ENCODE measurements at regions not wholly inside any gene's neighbourhood (a gene's known extent, or its start where the extent isn't known, plus 50 kb on each side); places are given as distances from the start of the nearest gene placed in this dataset.

DNA sequence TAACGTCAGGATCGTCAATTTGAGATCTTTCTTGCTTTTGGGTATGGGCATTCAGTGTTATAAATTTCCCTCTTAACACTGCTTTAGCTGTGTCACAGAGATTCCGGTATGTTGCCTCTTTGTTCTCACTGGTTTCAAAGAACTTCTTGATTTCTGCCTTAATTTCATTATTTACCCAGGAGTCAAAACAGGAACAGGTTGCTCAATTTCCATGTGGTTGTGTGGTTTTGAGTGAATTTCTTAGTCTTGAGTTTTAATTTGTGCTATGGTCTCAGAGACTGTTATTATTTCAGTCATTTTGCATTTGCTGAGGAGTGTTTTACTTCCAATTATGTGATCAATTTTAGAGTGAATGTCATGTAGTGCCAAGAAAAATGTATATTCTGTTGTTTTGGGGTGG lies 153.1 kb downstream of the PCDH17 start:
- DNase-seq (ENCODE audit: low spot score) = no peak
- intact Hi-C loops (cut with DNase I) = no loop called here

DNA sequence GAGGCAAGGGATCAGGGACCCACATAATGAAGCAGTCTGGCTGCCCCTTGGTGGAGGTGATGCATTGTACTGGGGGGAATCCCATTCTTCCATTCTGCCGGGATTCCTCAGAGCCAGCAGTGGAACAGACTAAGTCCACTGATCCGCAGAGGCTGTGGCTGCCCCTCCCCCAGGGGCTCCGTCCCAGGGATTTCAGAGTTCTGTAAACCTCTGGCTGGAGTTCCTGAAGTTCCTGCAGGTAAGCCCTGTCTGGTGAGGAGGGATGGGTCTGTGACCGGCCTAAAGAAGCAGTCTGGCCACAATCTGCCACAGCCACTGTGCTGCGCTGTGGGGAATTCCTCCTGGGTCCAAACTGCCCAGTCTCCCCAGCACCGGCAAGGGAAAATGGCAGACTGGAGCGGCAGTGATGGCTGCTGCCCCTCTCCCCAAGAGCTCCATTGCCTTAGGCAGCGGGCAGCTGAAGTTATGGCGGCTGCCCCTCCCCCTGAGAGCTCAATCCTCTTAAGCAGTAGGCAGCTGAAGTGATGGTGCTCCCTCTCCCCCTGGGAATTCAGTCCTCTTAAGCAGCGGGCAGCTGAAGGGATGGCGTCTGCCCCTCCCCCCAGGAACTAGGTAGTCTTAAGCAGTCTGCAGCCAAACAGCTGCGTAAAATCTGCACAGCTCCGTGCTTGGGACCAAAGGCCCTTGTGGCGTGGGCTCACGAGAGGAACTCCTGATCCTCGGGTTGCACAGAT lies 155.7 kb downstream of the PCDH17 start:
- intact Hi-C loops (cut with DNase I) = no loop called here
- no peak for DNase-seq (ENCODE audit: low spot score)

DNA sequence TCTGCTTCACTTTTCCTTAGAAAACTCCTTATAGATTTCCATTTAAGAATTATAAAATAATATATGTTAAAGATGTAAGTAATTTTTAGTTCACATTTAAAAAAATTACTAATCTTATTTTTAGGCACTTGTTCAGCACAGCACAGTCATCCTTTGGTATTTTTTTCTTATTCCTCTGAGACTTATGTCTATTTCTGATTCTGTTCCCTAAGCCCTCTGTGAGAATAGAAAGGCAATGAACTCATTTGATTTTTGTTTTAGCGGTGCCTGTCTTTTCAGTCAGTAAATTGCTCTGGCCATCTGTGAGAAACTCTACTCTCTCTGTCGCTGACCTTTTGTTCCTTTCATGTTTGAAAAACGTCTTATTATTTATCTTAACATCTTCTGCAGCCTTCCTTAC lies 168.1 kb downstream of the PCDH17 start:
- intact Hi-C loops (cut with DNase I) = no loop called here
- no peak for DNase-seq (ENCODE audit: low spot score)

DNA sequence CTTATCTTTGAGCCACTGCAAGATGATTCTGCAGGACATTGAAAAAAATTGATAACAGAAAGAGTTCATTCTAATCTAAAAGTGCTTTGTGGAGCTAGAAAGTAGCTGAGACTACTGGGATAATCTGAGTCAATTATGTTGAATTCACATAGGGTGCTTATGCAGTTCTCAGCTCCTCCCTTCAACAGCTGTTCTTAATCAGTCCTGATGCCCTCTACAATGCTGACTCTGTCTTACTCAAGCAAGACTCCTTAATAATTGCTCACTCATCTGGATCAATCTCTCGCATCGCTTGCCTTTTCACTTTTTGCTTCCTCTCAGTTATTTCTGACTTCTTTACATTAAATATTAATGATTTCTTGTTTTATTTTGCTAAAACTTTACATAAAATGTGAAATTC lies 182.1 kb downstream of the PCDH17 start:
- intact Hi-C loops (cut with DNase I) = no loop called here
- DNase-seq (ENCODE audit: low spot score) = no peak

DNA sequence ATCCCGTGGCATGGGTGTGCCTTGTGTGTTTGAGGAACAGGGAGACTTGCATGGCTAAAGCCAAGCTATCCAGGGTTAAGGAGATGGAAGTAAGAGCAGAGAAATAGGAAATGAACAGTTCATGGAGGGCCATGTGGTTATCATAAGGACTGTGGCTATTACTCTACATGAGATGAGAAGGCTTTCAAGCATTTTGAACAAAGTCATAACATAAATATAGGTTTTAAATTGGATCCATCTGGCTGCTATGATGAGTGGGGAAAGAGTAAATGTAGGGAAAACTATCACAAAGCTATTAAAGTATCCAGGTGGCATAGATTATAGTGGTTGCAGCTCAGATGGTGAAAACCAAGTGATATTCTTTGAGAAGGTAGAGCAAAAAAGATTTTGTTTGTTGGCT lies 184.1 kb downstream of the PCDH17 start:
- no peak for DNase-seq (ENCODE audit: low spot score)
- intact Hi-C loops (cut with DNase I) = no loop called here

DNA sequence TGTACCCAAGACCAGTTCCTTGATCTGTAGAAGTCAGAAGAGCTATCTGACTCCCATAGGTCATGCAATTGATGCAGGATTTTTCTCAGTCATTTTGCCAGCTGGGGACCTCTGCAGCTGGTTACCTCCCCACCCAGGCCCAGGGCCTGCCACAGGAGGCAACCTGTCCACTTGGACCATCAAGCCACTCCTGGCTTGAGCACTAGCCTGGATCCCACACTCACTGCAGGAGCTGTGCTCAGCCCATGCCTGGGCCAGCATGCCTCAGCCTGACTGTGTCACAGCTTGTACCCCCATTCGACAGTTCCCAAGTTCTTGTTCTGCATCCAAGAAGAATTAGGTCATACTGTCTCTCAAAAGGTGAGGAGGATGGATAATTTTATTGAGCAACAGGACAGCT lies 189.4 kb downstream of the PCDH17 start:
- peak; percentile 43 for DNase-seq (ENCODE audit: low spot score)

DNA sequence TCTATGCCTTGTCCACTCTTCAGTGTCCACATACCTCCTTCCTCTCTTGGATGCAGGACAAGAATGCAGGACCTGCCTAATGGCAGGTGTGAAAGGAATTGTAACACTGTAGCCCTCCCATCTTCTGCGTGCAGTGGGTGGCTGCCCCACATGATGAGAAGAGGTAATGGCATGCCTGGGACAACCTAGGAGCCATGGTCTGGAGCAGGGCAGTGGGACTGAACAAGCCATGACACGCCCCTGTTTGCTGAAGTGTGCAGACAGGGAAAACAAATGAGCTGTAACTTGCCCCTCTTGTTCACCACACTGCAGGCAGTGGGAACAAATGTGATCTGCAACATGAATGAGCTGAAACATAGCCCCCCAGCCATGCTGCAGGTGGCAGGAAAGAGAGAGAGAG lies 192.2 kb downstream of the PCDH17 start:
- DNase-seq (ENCODE audit: low spot score) = no peak
- intact Hi-C loops (cut with DNase I) = no loop called here

More for the DNA sequence above, 189.4 kb downstream of the PCDH17 start:
- intact Hi-C loops (cut with DNase I) = no loop called here

DNA sequence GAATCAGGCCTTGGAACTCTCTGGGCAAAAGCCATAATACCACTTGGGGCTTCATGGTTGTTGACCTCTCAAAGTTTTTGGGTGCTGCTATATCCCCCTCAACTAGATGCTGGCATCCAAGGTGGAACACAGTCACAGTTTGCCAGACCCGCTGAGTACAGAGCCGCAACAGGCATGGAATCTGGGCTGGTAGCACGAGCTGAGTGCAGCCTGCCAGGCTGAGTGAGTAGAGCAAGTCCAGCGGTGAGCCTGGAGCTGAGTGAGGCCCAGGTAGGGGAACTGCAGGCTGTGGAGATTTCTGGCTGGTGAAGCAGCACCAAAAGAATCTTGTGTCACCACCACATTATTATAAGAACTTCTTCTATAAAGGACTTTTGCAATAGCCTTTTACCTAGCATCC lies 192.6 kb downstream of the PCDH17 start:
- DNase-seq (ENCODE audit: low spot score) = peak; percentile 68
- intact Hi-C loops (cut with DNase I) = no loop called here

DNA sequence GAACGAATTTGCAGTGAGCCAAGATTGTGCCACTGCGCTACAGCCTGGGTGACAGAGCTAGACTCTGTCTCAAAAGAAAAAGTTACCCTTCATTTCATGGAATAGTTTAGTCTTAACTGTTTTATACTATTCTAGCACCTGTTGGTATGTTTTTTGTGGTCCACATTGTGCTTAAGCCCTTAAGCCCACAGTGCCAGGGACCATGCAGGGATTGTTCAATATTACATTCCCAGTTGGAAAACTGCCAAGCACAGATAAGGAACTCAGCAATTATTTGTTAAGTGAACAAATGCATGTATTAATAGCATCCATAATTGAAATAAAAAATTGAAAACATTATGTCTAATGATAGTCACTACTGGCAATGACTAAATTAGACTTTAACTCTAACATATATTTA lies 193.5 kb downstream of the PCDH17 start:
- DNase-seq (ENCODE audit: low spot score) = no peak
- intact Hi-C loops (cut with DNase I) = no loop called here

DNA sequence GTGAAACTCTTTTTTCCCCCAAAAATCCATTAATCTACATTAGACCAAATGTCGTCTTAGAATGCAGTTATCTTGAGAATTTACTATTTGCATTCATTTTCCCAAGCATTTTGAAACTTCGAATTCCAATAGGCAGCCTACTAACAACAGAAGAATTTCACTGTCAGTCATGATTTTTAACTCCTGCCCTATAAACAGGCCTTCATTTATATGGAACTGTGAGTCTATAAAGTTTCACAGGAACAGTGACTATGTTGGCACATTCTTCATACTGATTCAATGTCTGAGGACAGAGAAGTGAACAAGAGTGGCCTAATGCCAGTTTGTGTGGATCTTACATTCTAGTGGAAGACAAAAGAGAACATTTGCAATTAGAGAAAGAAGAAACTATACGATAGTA lies 198.0 kb downstream of the PCDH17 start:
- no peak for DNase-seq (ENCODE audit: low spot score)
- intact Hi-C loops (cut with DNase I) = no loop called here

DNA sequence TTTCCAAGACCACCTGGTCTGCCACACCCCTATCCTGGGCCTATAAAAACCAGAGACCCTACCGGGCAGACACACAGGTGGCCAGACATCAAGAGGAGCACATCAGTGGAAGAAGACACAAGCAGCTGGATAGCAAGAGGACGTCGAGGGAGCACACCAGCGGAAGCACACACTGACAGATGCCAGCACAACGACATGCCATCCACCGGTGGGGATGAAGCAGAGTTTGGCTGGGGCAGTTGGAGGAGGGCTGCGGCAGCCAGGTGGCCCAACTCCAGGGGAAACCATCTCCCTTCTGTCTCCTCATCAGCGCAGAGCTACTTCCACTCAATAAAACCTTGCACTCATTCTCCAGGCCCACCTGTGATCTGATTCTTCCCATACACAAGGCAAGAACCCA lies 200.6 kb downstream of the PCDH17 start:
- intact Hi-C loops (cut with DNase I) = no loop called here
- no peak for DNase-seq (ENCODE audit: low spot score)

DNA sequence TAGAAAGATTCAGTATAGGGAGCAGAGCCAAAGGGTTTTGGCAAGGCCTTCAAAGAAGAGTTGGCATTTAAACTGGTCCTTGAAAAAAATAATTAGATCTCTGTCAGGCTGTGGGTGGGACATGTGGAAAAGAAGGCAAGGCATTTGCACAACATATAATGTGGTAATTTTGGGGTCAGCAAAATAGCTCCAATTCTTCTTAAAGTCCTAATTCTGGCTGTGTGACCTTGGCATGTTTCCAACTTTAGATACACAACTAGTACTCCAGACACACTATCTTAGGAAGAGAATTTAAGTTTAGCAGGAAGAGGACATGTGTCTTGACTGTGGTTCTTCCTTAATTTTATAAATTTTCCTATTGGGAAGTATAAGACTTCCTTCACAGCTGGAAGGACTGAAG lies 206.3 kb downstream of the PCDH17 start:
- intact Hi-C loops (cut with DNase I) = no loop called here
- no peak for DNase-seq (ENCODE audit: low spot score)

DNA sequence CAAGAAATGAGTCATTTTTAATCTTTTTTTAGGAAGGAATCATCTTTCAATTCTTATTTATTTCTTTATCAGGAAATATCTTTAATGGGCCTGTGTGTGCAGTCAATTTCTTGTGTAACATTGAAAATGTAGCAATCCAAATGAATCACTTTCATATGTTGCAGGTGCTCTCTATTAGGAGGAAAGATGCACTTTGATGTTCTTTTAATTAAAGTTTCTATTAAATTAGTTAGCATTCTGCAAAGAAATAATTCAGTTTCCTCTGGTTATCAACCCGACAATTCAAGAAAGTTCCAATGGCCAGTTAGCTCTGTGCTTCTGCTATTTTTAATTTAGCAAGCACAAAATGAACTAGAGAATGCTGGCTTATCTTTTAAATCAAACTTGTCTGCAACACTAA lies 212.0 kb downstream of the PCDH17 start:
- intact Hi-C loops (cut with DNase I) = no loop called here
- no peak for DNase-seq (ENCODE audit: low spot score)

DNA sequence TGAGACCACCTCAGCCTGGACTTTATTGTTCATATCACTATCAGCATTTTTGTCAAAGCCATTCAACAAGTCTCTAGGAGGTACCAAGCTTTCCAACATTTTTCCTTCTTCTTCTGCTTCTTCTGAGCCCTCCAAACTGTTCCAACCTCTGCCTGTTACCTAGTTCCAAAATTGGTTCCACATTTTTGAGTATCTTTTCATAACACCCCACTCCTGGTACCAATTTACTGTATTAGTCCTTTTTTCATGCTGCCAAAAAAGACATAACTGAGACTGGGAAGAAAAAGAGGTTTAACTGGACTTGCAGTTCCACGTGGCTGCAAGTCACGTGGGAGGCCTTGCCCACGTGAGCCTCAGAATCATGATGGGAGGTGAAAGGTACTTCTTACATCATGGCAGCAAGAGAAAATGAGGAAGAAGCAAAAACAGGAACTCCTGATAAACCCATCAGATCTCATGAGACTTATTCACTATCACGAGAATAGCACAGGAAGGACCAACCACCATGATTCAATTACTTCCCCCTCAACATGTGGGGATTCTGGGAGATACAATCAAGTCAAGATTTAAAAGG lies 215.1 kb downstream of the PCDH17 start:
- DNase-seq (ENCODE audit: low spot score) = no peak
- intact Hi-C loops (cut with DNase I) = no loop called here

DNA sequence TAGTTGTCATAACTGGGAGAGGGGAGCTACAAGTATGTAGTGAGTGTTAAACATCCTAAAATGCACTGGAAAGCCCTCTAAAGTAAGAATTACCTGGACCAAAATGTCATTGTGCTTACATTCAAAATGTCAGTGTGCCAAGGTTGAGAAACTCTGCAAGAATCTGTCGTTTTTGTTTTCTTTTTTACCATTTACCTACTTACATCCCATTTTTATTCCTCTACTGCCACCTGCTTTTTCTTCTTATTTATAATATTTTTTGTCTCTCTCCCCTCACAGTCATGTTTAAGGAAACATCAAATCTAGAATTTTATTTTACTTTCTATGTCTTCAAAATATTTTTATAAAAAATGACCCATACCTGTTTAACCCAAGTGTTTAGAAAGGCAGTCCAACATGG lies 226.4 kb downstream of the PCDH17 start:
- intact Hi-C loops (cut with DNase I) = loop anchor here (5.0 kb wide), 1 partner anchor 226 kb away; the partner anchor contains the start of gene PCDH17
- DNase-seq (ENCODE audit: low spot score) = no peak

DNA sequence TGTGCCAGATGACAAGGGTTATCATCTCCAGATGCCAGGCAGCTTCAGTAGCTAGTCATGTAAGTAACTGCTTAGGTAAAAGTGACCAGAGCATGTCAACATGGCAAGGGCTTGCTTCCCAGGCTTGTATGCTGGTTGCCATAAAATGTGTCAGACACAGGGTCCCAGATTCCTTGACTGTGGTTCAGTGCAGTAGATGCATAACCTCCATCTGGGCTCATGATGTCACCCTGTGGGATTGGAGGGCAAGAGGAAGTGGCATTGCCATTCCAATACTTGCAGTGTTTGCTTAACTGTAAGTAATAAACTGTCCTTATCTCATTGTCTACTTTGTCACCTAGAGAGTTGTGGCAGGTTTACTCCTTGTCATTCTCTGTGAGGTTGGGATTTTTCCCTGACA lies 226.8 kb downstream of the PCDH17 start:
- no peak for DNase-seq (ENCODE audit: low spot score)
- intact Hi-C loops (cut with DNase I) = loop anchor here (5.0 kb wide), 1 partner anchor 226 kb away; the partner anchor contains the start of gene PCDH17

DNA sequence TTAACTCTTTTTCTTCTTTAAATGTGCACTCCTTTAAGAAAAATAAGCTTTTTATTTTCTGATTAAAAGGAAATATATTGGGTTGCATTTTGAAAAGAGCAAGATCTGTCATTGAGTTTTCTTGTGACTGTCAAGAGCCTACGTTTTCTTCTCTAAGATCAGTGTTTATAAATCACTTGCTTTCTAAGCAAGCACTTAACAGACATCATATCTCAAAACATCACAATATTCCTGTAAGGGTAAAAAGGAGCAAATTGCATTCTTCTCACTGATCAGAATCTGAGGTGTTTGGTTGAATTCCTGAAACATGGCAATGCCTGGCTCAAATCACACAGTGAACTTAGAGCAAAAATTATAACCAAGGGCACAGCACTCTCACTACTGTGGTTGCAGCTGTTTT lies 231.3 kb downstream of the PCDH17 start:
- intact Hi-C loops (cut with DNase I) = no loop called here
- DNase-seq (ENCODE audit: low spot score) = no peak

DNA sequence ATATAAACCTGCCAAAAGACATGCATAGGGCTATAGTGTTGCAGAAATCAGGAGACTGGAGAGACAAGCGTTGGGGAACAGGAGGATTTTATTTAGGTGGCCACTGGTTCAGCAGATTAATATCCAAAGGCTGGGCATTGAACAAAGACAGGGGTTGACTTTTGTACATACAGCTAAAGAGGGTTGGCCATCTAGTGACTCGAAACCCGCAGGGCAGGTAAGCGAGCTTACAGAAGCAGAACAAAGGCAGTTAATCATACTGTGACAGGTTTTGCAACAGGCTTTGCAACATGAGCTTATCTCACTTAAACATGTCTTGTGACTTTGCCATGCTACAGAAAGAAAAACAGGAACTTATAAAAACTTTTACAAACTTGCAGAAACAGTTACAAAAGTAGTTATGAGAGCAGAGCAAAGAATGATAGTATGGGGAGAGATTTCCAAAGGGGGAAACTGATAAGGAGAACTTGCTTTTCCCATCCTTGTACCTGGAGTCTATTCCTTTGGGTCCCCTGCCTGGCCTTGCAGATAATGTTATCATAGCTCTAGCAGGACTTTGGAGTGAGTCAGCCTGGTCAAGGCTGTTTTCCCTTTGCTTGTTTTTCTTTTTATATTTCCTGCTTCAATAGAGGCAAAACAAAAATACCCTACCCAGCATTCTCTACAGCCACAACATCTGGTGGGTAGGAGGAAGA lies 234.2 kb downstream of the PCDH17 start:
- no peak for DNase-seq (ENCODE audit: low spot score)
- intact Hi-C loops (cut with DNase I) = no loop called here

DNA sequence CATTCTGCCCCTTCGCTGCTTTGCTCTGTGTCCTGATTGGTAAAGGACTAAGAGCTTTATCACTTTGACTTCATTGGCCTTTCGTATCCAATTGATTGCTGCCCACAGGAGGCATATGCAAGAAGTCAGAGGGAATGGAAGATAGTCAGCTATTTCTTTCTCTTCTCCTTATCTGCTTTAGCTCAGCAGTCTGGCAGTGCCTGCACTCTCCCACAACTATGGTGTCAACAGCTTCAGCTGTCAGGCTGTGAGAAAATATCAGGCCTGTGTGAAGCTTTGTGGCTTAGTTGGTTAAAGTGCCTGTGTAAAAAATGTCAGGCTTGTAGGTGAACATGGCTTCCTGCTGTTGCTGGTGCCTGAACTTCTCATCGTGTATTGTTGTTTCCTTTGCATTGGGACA lies 243.0 kb downstream of the PCDH17 start:
- intact Hi-C loops (cut with DNase I) = no loop called here
- no peak for DNase-seq (ENCODE audit: low spot score)

DNA sequence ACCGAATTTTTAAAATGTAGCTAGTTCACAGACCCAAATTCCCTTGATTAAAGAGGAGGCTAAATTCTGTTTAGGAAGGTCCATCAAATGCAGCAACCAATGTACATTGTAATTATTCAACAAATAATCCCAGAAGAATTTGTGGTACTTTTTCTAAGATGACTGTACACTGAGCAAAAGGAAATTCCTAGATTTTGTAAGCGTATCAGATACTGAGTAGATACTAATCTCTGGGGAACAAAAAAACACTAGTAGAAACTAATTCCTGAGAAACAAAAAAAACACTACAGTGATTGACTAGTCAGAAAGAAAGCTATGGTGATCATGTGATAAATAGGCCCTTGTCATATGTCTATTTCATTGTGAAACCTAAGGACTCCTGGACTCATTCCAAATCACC lies 246.1 kb downstream of the PCDH17 start:
- DNase-seq (ENCODE audit: low spot score) = no peak
- intact Hi-C loops (cut with DNase I) = no loop called here

DNA sequence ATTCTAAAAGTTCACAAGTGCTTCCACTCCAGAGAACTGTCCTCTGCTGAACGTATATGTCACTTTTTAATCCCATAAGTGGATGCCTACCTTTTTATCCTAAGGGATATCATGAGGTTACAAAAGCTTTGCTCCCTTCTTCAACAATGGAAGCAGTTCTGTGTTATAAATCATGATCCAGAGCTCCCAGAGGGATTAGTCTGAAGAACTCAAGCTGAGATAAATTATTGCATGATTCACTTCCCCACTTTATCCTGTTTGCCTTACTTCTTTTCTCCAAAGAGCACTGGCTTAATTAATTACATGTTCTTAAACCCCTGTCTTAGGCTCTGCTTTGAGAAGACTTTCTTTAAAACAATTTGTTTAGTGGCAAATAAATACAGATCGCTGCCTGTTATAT lies 246.7 kb downstream of the PCDH17 start:
- DNase-seq (ENCODE audit: low spot score) = no peak
- intact Hi-C loops (cut with DNase I) = no loop called here

Measured in cardiac septum (tissue), 1 donor.